Middle frontal gyrus (tissue), 1 donor: ENCODE measurements at regions not wholly inside any gene's neighbourhood (a gene's known extent, or its start where the extent isn't known, plus 50 kb on each side); places are given as distances from the start of the nearest gene placed in this dataset.
"Not testable (repeated sequence)": the region's sequence is repeated elsewhere in the genome, so short reads cannot be mapped to it uniquely, and the experiment has no call there.

Experiments used
- DNase-seq: peaks from one replicate; pipeline ENCODE4 v3.0.0-alpha.2; 2015; ENCODE audit warnings: low spot score; ENCODE audit errors: extremely low spot score

DNA sequence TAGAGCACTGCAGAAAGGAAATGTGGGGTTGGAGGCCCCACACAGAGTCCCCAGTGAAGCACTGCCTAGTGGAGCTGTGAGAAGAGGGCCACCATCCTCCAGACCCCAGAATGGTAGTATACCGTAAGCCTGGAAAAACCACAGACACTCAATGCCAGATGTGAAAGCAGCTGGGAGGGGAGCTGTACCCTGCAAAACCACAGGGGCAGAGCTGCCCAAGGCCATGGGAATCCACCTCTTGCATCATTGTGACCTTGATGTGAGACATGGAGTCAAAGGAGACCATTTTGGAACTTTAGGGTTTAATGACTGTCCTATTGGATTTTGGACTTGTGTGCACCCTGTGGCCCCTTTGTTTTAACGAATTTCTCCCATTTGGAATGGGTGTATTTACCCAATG is 75.3 kb upstream of the SERPINE2 start:
- no peak for DNase-seq

DNA sequence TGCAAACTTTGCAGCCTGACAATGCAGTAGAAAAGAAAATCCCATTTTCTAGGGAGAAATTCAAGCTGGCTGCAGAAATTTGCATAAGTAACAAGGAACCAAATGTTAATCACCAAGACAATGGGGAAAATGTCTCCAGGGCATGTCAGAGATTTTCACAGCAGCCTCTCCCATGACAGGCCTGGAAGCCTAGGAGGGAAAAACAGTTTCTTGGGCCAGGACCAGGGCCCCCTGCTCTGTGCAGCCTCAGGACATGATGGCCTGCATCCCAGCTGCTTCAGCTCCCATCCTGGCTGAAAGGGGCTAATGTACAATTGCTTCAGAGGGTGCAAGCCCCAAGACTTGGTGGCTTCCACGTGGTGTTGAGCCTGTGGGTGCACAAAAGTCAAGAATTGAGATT is 74.8 kb upstream of the SERPINE2 start:
- not testable (repeated sequence) for DNase-seq

DNA sequence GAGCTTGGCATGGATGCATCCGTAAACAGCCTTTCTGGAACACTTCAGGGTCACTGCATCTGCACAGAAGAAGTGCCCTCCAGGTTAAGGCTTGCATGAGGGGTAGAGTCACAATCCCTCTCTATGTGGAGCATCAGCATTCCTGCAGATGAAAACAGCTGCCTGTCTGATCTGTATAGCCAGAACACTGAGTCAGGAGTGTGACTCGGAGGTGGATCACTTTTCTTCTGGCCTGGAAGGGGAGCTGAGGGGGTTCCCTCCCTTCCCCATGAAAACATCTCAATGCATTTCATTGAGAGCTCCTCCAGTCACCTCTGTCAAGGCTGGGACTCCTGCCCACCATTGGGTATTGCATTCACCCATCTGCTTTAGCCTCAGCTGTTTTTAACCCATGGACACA is 72.5 kb upstream of the SERPINE2 start:
- no peak for DNase-seq

DNA sequence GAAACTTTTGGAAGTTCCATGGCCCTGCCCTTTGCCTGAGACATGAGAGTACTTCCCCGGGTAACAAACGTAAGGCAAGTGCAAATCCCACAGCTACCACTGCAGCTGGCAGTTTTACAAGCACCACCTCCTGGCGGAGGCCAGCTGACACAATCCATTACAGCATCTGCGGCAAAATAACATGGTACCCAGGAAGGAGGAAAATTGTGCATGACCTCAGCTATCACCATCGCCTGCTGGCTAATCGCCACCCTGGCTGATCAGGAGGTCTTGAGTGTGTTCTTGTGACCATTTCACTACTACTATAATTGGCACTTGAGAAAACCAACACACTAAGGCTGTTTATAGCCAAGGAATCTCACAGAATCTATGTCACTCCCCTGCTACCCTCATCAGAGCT is 71.7 kb upstream of the SERPINE2 start:
- no peak for DNase-seq

DNA sequence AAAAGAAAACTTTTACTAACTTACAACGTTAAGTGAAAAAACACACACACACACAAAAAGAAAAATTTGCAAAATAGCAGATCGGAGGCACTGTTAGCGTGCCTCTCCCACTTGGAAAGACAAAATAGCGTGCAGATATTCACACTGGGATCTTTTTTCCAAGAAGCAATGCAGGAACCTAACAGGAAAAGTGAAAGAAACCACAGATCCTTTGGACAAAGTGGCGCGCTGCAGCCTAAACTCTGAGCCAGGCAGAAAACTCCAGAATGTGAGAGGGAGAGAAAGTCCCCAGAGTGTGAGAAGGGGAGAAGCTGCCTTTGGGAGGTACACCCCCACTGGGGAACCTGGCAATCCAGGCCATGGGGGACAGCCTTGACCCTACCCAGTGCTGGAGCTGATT is 70.7 kb upstream of the SERPINE2 start:
- no peak for DNase-seq

DNA sequence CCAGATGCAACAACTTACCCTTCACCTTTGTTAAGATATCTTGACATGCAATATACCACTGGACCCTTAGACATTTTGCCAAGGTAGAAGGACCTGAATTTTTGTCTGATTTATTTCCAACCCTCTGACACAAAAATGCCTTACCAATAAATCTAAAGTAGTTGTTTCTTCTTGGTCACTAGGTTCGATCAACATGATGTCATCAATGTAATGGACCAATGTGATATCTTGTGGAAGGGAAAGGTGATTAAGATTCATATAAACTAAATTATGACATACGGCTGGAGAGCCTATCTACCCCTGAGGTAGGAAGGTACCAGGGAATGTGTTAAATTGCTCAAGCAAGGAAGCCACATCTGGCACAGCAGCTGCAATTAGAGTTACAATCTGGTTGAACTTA is 67.7 kb upstream of the SERPINE2 start:
- DNase-seq, result no peak

DNA sequence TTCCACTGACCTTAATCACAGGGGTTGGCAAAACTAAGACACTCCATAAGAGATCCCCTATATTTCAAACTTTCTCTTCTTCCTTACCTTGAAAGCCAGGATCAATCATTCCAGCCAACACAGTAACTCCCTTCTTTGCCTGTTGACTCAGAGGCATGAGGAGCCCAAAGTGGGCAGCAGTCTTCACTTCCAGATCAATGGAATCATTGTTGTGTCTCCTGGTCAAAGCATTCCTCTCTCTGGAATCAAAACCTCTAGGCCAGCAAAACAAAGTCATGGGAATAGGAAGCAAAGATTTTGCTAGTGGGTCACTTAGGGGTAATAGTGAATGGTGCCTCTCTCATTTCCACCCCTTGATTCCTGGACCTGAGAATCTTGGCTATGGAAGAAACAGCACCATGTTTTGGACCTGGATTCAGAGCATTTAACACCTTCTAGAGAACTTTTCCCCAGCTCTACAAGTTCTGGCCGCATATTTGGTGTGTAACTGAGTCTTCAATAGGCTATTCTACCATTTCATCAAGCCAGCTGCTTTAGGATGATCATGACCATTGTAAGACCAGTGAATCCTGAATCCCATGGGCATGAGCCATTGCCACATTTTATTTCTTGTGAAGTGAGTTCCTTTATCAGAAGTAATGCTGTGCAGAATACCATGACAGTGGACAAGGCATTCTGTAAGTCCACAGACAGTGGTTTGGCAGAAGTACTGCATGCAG is 65.7 kb upstream of the SERPINE2 start:
- no peak for DNase-seq

DNA sequence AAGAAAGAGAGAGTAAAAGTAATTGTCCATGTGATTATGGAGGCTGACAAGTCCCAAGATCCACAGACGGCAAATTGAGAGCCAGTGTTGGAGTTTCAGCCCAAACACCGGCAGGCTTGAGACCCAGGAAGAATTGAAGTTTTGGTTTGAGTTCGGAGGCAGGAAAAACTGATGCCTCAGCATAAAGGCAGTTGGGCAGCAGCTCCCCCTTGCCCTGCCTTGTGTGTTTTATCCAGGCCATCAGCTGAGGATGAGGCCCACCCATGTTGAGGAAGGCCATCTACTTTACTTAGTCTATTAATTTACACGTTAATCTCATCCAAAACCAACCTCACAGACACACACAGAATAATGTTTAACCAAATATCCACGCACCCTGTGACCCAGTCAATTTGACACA is 64.6 kb upstream of the SERPINE2 start:
- no peak for DNase-seq

DNA sequence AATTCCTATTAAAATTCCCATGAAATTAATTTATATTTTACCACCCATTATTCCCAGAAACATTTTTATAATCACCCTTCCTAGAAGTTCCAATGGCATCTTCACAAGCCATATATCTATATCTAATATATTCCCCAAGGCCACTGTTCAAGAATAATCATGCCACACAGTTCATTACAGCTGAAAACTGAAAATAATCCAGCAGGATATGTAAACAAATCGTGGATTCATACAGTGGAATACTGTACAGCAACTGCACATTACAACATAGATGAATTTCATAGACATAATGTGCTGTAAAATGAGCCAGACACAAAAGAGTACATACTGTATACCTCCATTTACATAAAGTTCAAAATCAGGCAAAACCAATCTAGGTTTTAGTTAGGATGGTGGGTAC is 63.9 kb upstream of the SERPINE2 start:
- DNase-seq, result no peak

DNA sequence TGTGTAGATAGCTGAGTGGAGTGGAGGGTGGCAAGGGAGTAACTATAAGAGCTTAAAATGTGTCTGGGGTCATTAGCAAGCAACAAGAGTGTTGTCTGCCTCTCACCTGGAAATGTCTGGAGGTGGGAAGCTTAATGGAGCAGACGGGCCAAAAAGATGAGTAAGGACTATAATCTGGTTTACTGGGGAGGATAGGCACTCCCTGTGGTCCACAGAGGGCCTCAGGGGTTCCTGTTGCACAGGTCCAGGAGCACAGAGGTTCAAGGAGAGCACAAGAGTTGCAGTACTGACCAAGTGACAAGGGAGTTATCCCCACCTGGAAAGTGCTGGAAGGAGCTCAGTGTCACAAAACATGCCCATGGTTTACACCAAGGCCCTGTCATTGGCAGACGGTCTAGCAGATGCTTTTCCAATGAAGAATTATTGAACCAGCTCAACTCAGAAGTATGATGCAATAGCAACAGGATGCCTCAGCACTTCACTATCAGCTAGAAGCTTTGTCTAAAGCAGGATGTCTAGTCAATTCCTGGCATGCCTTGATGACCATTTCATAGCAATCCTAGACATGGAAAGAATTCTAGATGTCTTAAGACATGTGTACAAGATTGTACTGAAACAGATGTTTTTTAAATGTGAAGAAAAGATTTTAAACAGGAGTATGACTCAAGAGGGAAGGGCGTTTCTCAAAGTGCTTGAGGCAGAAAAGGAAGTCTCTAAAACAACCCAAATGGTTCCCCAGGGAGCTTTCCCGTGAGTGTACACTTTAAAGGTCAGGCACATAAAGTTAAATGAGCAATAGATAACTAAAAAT is 62.9 kb upstream of the SERPINE2 start:
- no peak for DNase-seq

DNA sequence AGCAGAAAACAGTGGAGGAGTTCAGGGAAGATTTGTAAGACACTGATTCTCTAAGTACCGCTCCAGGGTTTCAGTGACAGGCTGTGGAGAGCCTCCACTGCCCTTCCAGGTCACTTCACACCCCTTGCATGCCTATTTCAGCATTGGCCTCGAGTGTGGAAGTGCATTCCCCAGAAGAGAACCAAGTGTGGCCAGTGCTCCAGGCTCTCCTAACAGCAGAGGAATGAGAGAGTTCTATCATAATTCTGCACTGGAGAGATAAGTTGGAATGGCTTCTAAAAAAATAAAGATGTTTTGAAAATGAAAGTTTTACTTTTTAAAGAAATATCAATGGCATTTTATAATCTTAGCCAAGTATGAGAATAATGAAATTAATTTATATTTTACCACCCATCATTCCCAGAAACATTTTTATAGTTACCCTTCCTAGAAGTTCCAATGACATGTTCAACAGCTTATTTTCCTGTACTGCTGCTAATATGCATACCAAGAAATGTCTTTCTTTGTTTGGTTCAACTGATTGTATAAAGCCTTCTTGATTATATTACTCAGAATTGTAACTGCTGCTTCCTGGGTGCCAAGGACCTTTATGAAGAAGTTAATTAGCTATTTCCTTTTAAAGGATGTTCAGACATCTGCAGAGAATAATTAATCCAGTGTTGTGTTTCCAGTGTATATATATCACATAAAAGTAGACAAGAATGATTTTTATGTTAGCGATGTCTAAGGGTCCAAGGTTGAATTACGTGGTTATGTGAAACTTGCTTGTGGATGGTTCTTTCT is 61.0 kb upstream of the SERPINE2 start:
- no peak for DNase-seq

DNA sequence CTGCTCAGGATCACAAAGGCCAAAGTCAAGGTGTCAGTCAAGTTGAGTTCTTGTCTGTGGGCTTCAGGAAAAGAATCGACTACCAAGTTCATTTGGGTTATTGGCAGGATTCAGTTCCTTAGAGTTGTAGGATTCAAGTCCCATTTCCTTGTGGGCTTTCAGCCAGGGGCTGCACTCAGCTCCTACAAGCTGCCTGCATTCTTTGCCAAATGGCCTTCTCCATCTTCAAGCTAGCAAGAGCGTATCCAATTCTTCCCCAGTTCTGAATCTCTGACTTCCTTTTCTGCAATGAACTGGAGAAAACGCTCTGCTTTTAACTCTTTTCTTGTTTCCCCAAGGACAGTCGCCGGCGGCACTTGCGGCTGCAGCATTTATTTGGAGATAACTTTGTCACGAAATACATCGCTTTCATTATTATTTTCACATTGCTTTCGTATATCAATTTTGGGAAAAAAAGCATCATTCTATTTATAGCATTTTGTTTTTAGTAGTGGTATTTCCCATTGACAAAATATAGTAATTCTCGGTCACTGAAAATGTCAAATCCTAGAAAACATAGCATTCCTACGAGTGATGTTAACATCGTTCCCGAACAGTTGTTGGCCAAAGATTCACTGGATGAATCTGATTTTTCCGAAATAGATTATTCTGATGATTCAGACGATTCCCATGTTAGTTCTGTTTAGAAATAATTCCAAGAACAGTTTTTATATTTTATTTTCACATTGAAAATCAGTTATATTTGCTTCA is 59.6 kb upstream of the SERPINE2 start:
- DNase-seq, result no peak

DNA sequence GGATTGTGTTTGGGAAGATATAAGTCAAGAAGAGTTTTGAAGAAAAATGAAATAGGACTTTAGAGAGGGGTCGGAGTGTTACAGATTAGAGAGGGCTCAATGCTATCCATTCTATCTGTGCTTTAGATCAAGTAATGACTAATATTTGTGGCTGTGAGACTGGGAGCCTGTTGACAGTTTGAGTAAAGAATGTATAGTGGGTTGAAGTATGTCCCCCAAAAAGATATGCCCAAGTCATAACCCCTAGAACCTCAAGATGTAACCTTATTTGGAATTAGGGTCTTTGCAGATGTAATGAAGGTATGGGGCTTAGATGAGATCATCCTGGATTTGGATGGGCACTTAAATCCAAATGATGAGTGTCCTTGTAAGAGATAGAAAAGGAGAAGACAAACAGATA is 55.3 kb upstream of the SERPINE2 start:
- no peak for DNase-seq

DNA sequence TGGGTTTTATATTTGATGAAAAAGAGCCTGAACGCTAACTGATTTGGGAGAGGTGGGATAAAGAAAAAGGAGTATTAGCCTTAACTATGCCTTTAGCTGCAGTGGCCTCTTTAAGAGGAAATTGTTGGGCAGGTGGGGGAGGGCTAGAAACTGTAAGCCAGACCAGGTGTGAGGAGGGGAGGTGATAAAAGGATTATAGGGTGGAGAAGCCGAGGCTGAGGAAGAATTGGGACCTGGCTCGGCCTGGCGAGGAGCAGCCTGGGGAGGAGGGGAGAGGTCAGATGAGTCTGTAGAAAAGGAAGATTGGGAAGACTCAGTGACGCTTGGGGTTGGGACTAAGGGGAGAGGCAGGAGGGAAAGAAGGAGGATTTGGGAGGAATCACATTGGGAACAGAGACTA is 52.6 kb upstream of the SERPINE2 start:
- not testable (repeated sequence) for DNase-seq

DNA sequence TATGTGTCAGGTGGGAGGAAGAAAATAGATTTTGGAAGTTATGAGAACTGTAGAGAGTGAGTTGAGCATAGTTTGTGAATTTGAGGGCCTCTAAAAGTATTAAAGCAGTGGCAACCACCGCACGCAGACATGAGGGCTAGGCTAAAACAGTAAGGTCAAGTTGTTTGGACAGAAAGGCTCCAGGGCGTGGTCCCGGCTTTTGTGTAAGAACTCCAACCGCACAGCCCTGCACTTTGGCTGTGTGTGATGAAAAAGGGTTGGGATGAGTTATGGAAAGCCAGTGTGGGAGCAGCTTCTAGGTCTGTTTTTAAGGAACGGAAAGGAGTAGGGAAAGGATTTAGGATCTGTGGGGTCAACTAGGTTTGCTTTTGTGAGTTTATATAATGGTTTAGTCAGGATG is 50.5 kb upstream of the SERPINE2 start:
- DNase-seq, result not testable (repeated sequence)
